ENCODE measurements at regions not wholly inside any gene's neighbourhood (a gene's known extent, or its start where the extent isn't known, plus 50 kb on each side); places are given as distances from the start of the nearest gene placed in this dataset.

- FAIRE-seq, result no peak
- DNase-seq (ENCODE audit: low spot score), result no peak
Measured at GRCh38 chr11:70569996-70570692, 171.8 kb downstream of the CTTN start.

- FAIRE-seq, result no peak
- no peak for DNase-seq (ENCODE audit: low spot score)
Measured at GRCh38 chr11:70570693-70571395, 172.5 kb downstream of the CTTN start.

GRCh38 chr11:70572974-70573260 is 174.6 kb downstream of the CTTN start:
- FAIRE-seq, result no peak
- DNase-seq (ENCODE audit: low spot score), result no peak

GRCh38 chr11:70573701-70574151 is 175.4 kb downstream of the CTTN start:
- FAIRE-seq, result no peak
- no peak for DNase-seq (ENCODE audit: low spot score)

- DNase-seq (ENCODE audit: low spot score) (no peak), FAIRE-seq (no peak)
Measured at GRCh38 chr11:70574725-70575347, 176.5 kb downstream of the CTTN start.

- FAIRE-seq (no peak), DNase-seq (ENCODE audit: low spot score) (no peak)
Measured at GRCh38 chr11:70575396-70576060, 177.2 kb downstream of the CTTN start.

- FAIRE-seq, result no peak
- DNase-seq (ENCODE audit: low spot score), result no peak
Measured at GRCh38 chr11:70577258-70577603, 178.9 kb downstream of the CTTN start.

- no peak for FAIRE-seq
- DNase-seq (ENCODE audit: low spot score), result no peak
Measured at GRCh38 chr11:70577948-70578347, 179.6 kb downstream of the CTTN start.

- DNase-seq (ENCODE audit: low spot score), result no peak
Measured at GRCh38 chr11:70578371-70578770, 180.0 kb downstream of the CTTN start.

GRCh38 chr11:70578831-70579230 is 180.5 kb downstream of the CTTN start:
- no peak for FAIRE-seq
- no peak for DNase-seq (ENCODE audit: low spot score)

More at GRCh38 chr11:70578371-70578770, 180.0 kb downstream of the CTTN start:
- no peak for FAIRE-seq

- no peak for FAIRE-seq
- DNase-seq (ENCODE audit: low spot score), result no peak
Measured at GRCh38 chr11:70579316-70579955, 181.1 kb downstream of the CTTN start.

GRCh38 chr11:70580036-70580805 is 181.9 kb downstream of the CTTN start:
- no peak for FAIRE-seq
- DNase-seq (ENCODE audit: low spot score), result no peak

GRCh38 chr11:70581991-70582885 is 183.9 kb downstream of the CTTN start:
- no peak for FAIRE-seq
- DNase-seq (ENCODE audit: low spot score), result no peak

GRCh38 chr11:70582886-70583641 is 184.7 kb downstream of the CTTN start:
- FAIRE-seq (no peak), DNase-seq (ENCODE audit: low spot score) (no peak)

GRCh38 chr11:70583781-70584218 is 185.5 kb downstream of the CTTN start:
- FAIRE-seq (no peak), DNase-seq (ENCODE audit: low spot score) (no peak)

- FAIRE-seq, result no peak
- no peak for DNase-seq (ENCODE audit: low spot score)
Measured at GRCh38 chr11:70584498-70585235, 186.3 kb downstream of the CTTN start.

GRCh38 chr11:70585236-70585545 is 186.9 kb downstream of the CTTN start:
- no peak for DNase-seq (ENCODE audit: low spot score)
- FAIRE-seq, result no peak

GRCh38 chr11:70586261-70587074 is 188.1 kb downstream of the CTTN start:
- DNase-seq (ENCODE audit: low spot score) (no peak), FAIRE-seq (no peak)
